Transverse colon (tissue), 4 donors: ENCODE measurements at regions not wholly inside any gene's neighbourhood (a gene's known extent, or its start where the extent isn't known, plus 50 kb on each side); places are given as distances from the start of the nearest gene placed in this dataset.

ENCODE experiments used
- POLR2A ChIP-seq: fragments of 450-650 bp; IDR thresholded peaks from one replicate; pipeline ENCODE4 v1.6.1; 2016; ENCODE audit warnings: antibody characterized with exemption, mild to moderate bottlenecking, moderate library complexity
- POLR2AphosphoS5 ChIP-seq, 3 donors: sonication (generic); formaldehyde crosslinking; IDR thresholded peaks; one replicate each; pipeline ENCODE4 v1.6.1; 2016; ENCODE audit warnings: antibody characterized with exemption in 3 of 3
- TF ChIP-seq, protein P1 (sequence below), 5 experiments: fragments of 200-600 bp in 3 of 5; fragments of 450-650 bp in 2 of 5; sonication (generic) in 3 of 5; IDR thresholded peaks; 1 replicate in 2 of 5; 2 replicates in 3 of 5; pipeline ENCODE4 v1.5.1; 2016 to 2017; ENCODE audit warnings: antibody characterized with exemption in 5 of 5, inconsistent platforms in 3 of 5, mild to moderate bottlenecking in 2 of 5, moderate library complexity in 1 of 5

DNA sequence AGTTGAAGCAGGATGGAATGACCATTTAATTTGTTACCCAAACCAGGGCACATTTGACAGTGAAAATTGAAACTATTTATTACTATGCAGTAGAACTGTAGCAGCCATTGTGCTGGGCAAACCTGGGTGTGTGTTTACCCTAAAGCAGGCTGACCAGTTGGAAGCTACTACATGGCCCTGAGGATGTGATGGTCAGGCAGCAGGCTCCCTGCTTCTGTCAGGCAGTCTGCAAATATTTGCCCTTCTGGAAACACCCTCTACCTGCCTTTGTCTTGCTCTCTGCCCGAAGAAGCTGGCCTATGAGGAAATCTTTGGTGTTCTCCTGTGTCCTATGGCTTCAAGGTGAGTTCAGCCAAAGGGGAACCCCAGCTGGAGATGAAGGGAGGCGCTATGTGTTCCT is 600.1 kb upstream of the KIRREL3 start:
- TF ChIP-seq, protein P1, sequence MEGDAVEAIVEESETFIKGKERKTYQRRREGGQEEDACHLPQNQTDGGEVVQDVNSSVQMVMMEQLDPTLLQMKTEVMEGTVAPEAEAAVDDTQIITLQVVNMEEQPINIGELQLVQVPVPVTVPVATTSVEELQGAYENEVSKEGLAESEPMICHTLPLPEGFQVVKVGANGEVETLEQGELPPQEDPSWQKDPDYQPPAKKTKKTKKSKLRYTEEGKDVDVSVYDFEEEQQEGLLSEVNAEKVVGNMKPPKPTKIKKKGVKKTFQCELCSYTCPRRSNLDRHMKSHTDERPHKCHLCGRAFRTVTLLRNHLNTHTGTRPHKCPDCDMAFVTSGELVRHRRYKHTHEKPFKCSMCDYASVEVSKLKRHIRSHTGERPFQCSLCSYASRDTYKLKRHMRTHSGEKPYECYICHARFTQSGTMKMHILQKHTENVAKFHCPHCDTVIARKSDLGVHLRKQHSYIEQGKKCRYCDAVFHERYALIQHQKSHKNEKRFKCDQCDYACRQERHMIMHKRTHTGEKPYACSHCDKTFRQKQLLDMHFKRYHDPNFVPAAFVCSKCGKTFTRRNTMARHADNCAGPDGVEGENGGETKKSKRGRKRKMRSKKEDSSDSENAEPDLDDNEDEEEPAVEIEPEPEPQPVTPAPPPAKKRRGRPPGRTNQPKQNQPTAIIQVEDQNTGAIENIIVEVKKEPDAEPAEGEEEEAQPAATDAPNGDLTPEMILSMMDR (IDR thresholded peaks at IDR 0.05), result no peak
- TF ChIP-seq POLR2AphosphoS5 (IDR thresholded peaks at IDR 0.05) (no peak), POLR2A (no peak)
